Mesodermal cell (in vitro differentiated cells): ENCODE measurements at regions not wholly inside any gene's neighbourhood (a gene's known extent, or its start where the extent isn't known, plus 50 kb on each side); places are given as distances from the start of the nearest gene placed in this dataset.
"Not testable (repeated sequence)": the region's sequence is repeated elsewhere in the genome, so short reads cannot be mapped to it uniquely, and the experiment has no call there.

ENCODE experiments used
- H3K27ac ChIP-seq: 2 replicates; pipeline ENCODE4 v1.7.0; 2013; ENCODE audit warnings: mild to moderate bottlenecking, low read depth, low read length, moderate library complexity; ENCODE audit not compliant: severe bottlenecking
- H3K36me3 ChIP-seq: 2 replicates; pipeline ENCODE4 v1.7.1; 2013; ENCODE audit warnings: mild to moderate bottlenecking, low read length, moderate library complexity; ENCODE audit not compliant: control insufficient read depth, insufficient read depth
- H3K4me1 ChIP-seq: one replicate; pipeline ENCODE4 v1.7.1; 2013; ENCODE audit warnings: mild to moderate bottlenecking, low read length; ENCODE audit not compliant: insufficient read depth, control insufficient read depth, poor library complexity, severe bottlenecking
- H3K4me3 ChIP-seq: 2 replicates; pipeline ENCODE4 v1.7.0; 2013; ENCODE audit warnings: low read length, control low read depth, mild to moderate bottlenecking; ENCODE audit not compliant: insufficient read depth, poor library complexity, severe bottlenecking; ENCODE audit errors: extremely low read depth
- H3K9me3 ChIP-seq: 2 replicates; pipeline ENCODE4 v1.7.1; 2013; ENCODE audit warnings: mild to moderate bottlenecking, low read length, moderate library complexity; ENCODE audit not compliant: control insufficient read depth
- WGBS, 2 experiments: methylation state at CpG; one replicate each; pipeline ENCODE4 v1.1.5; 2013; ENCODE audit warnings: missing lambda C conversion rate in 2 of 2; ENCODE audit not compliant: insufficient coverage in 2 of 2; 5-methylcytosine and 5-hydroxymethylcytosine counted together

- not testable (repeated sequence) for H3K4me1 ChIP-seq, H3K4me3 ChIP-seq, H3K9me3 ChIP-seq, H3K27ac ChIP-seq, H3K36me3 ChIP-seq
- 83 to 86% methylated on average over 10 to 11 of the region's 11 CpGs for WGBS, 2 experiments
Observed at GRCh38 chr6:103801901-103802479, 1057.7 kb downstream of the HACE1 start.

DNA sequence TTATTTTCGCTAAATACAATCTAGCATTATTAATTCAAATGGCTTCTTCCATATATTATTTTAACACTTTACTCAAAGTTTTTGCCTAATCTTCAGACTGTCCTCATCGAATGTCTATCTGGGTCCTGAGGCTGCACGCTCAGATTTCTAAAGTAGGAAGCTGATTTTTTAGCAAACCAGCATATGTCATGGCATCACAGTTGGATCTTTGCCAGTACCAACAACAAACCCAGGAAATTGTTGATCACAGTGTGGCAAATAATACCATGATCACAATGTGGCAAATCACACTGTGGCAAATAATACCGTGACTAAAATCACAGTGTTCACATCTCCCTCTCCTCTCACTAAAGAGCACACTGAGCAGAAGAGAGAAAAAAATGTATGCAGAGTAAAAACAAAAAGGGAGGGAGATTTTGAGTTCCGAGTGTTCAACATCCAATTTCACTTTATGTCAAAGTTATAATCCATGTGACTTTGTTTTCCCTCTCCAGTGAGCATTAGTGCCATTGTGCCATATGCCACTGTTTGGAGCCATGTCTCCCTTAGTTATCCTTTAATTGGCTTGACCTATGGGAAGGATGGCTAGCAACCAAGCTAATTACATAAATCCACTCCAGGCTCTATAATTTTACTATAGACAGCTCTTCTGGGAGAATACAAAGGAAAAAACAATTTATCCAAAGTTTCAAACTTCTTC lies 1059.6 kb downstream of the HACE1 start:
- Histone ChIP-seq H3K9me3 (no peaks in the 10 kb centered on the region), H3K4me1 (no peaks in the 10 kb centered on the region), H3K36me3 (no peaks in the 10 kb centered on the region), H3K4me3 (no peak overlapping the region), H3K27ac (no peak overlapping the region)
- 89 to 100% methylated on average over 2 to 3 of the region's 5 CpGs for WGBS, 2 experiments

GRCh38 chr6:103798166-103798565 lies 1061.6 kb downstream of the HACE1 start:
- Histone ChIP-seq H3K4me1 (no peaks in the 10 kb centered on the region), H3K9me3 (no peaks in the 10 kb centered on the region), H3K36me3 (no peaks in the 10 kb centered on the region), H3K27ac (no peak overlapping the region), H3K4me3 (no peak overlapping the region)
- WGBS, 2 experiments: 100% methylated on average over 1 of the region's 2 CpGs

- Histone ChIP-seq H3K27ac (no peak overlapping the region), H3K9me3 (no peaks in the 10 kb centered on the region), H3K4me1 (no peaks in the 10 kb centered on the region), H3K4me3 (no peak overlapping the region), H3K36me3 (no peaks in the 10 kb centered on the region)
- WGBS, 2 experiments: no CpG with 5 or more reads among the region's 1 CpG
Observed at GRCh38 chr6:103797738-103798137, 1062.0 kb downstream of the HACE1 start.

GRCh38 chr6:103791458-103791857 lies 1068.3 kb downstream of the HACE1 start:
- Histone ChIP-seq H3K4me3 (no peak overlapping the region), H3K27ac (no peak overlapping the region), H3K9me3 (no peaks in the 10 kb centered on the region), H3K4me1 (no peaks in the 10 kb centered on the region), H3K36me3 (no peaks in the 10 kb centered on the region)
- WGBS, 2 experiments: no CpG with 5 or more reads among the region's 2 CpGs

DNA sequence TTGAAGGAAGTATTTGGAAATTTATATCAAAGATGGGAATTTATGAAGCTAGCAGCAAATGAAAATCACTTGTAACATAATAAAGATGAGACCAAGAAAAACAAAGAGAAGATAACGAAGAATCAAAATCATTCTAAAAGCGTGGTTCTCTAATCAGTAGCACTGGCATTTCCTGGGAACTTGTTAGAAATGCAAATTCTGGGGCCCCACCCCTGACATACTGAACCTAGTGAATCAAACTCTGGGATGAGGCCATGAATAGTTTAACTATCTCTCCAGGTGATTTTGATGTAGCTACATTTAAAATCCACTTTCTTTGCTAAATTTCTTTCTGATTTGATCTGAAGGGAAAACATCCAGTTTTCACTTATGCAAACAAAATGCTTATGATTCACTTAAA lies 1075.6 kb downstream of the HACE1 start:
- no peak overlapping the region for H3K27ac ChIP-seq
- H3K36me3 ChIP-seq: no peaks in the 10 kb centered on the region
- 60% methylated on average over 1 of the region's 2 CpGs for WGBS, 2 experiments
- no peaks in the 10 kb centered on the region for H3K4me1 ChIP-seq
- no peak overlapping the region for H3K4me3 ChIP-seq
- H3K9me3 ChIP-seq: no peaks in the 10 kb centered on the region

DNA sequence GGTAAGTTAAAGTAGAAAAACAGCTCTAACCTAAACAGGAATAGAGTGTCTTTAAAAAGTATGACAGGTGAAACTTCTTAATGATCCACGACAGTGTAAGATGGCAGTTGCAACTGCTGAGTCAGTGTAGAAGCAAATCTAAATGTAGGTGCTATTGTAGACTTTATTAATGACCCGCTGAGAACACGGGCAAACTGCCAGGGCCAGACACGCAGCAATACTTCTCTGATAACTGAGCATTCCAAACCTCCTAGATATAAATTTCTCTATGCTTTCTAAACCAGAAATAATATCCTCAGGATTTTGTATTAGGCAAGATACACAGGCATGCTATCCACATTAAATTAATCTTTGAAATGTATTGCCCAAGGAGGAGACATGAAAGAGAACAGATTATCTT lies 1076.4 kb downstream of the HACE1 start:
- Histone ChIP-seq H3K4me1 (no peaks in the 10 kb centered on the region), H3K4me3 (no peak overlapping the region), H3K36me3 (no peaks in the 10 kb centered on the region), H3K9me3 (no peaks in the 10 kb centered on the region), H3K27ac (no peak overlapping the region)
- WGBS, 2 experiments: 80 to 89% methylated on average over 3 of the region's 4 CpGs

- Histone ChIP-seq H3K4me3 (no peak overlapping the region), H3K9me3 (no peaks in the 10 kb centered on the region), H3K4me1 (peaks cover 24% of the 10 kb centered on the region), H3K36me3 (no peaks in the 10 kb centered on the region), H3K27ac (peak overlapping the region; percentile 62)
- 67 to 93% methylated on average over 1 of the region's 1 CpG for WGBS, 2 experiments
Observed at GRCh38 chr6:103769431-103769830, 1090.3 kb downstream of the HACE1 start.

GRCh38 chr6:103750603-103751002 lies 1109.1 kb downstream of the HACE1 start:
- WGBS, 2 experiments: 63 to 80% methylated on average over 4 to 5 of the region's 7 CpGs
- Histone ChIP-seq H3K4me3 (no peak overlapping the region), H3K27ac (no peak overlapping the region), H3K36me3 (no peaks in the 10 kb centered on the region), H3K4me1 (no peaks in the 10 kb centered on the region), H3K9me3 (no peaks in the 10 kb centered on the region)

GRCh38 chr6:103734016-103734415 lies 1125.7 kb downstream of the HACE1 start:
- WGBS, 2 experiments: 85 to 100% methylated on average over 2 to 4 of the region's 6 CpGs
- no peaks in the 10 kb centered on the region for H3K36me3 ChIP-seq
- H3K4me3 ChIP-seq: no peak overlapping the region
- H3K4me1 ChIP-seq: no peaks in the 10 kb centered on the region
- no peaks in the 10 kb centered on the region for H3K9me3 ChIP-seq
- H3K27ac ChIP-seq: no peak overlapping the region

GRCh38 chr6:103729658-103730057 lies 1130.1 kb downstream of the HACE1 start:
- Histone ChIP-seq H3K36me3 (no peaks in the 10 kb centered on the region), H3K4me1 (no peaks in the 10 kb centered on the region), H3K27ac (no peak overlapping the region), H3K9me3 (no peaks in the 10 kb centered on the region), H3K4me3 (no peak overlapping the region)
- 60% methylated on average over 1 of the region's 2 CpGs; no CpG with 5 or more reads in 1 of the 2 experiments for WGBS, 2 experiments
